ENCODE measurements at regions not wholly inside any gene's neighbourhood (a gene's known extent, or its start where the extent isn't known, plus 50 kb on each side); places are given as distances from the start of the nearest gene placed in this dataset.

GRCh38 chr14:84197704-84198103 is 1332.2 kb upstream of the FLRT2 start:
- TF ChIP-seq CTCF (IDR thresholded peaks at IDR 0.05) (no peak), POLR2AphosphoS5 (IDR thresholded peaks at IDR 0.05) (no peak)

Data from upper lobe of left lung (tissue), 4 donors.